ENCODE measurements at regions not wholly inside any gene's neighbourhood (a gene's known extent, or its start where the extent isn't known, plus 50 kb on each side); places are given as distances from the start of the nearest gene placed in this dataset.
A peak's percentile ranks its signal among the peaks of the same experiment; 100 is the strongest.

GRCh38 chr13:63107179-63107943 is 1691.7 kb upstream of the PCDH20 start:
- H3K4me2 ChIP-seq (ENCODE audit: low read depth, low read length): 0 out of 2 replicates have a peak overlapping the region, but pooled peaks have one; percentile 12
- H4K91ac ChIP-seq (ENCODE audit: insufficient read depth, low read depth, low read length): no peak overlapping the region
- no peak overlapping the region for H4K5ac ChIP-seq (ENCODE audit: low read depth, low read length)
- ChIA-PET POLR2A (ENCODE audit: unreplicated experiment) (no interaction called here), CTCF (interaction anchor here (0.6 kb wide), 1 partner anchor 217 kb away, joined by 4 read pairs; no protein-coding TSS in a partner anchor)
- H3K9me3 ChIP-seq (ENCODE audit: control insufficient read depth, insufficient read depth, low read length): no peaks in the 10 kb centered on the region
- intact Hi-C loops (cut with micrococcal nuclease): no loop called here
- no peaks in the 10 kb centered on the region for H3K36me3 ChIP-seq (ENCODE audit: control insufficient read depth, insufficient read depth, low read length)
- peak; percentile 72 for ATAC-seq (ENCODE audit: low read depth)
- dilution Hi-C loops (cut with HindIII; ENCODE audit: low sequenced_read_pairs, unreplicated experiment): no loop called here
- WGBS, 2 experiments (ENCODE audit: extremely low coverage in 2 of 2, insufficient read length in 1 of 2): no CpG with 5 or more reads among the region's 5 CpGs
- no peak overlapping the region for H2BK20ac ChIP-seq (ENCODE audit: low read depth, low read length)
- H3K27me3 ChIP-seq (ENCODE audit: control insufficient read depth, insufficient read depth, low read length): no peaks in the 10 kb centered on the region
- no peaks in the 10 kb centered on the region for H3K4me1 ChIP-seq (ENCODE audit: control insufficient read depth, insufficient read depth, low read length)
- TF ChIP-seq CHD1 (IDR thresholded peaks at IDR 0.05; ENCODE audit: low read depth, low read length) (no peak), FOS (IDR thresholded peaks at IDR 0.05; ENCODE audit: low read depth, low read length) (no peak; the same call in 1 of the 2 replicates), BHLHE40 (IDR thresholded peaks at IDR 0.05; ENCODE audit: low read depth, low read length) (no peak), CEBPB (IDR thresholded peaks at IDR 0.05; ENCODE audit: low read depth, low read length) (no peak), SMC3 (IDR thresholded peaks at IDR 0.05; ENCODE audit: low read depth, low read length) (no peak), ELK1 (IDR thresholded peaks at IDR 0.05; ENCODE audit: borderline replicate concordance, low read depth, low read length) (no peak), RFX5 (IDR thresholded peaks at IDR 0.05; ENCODE audit: low read depth, low read length) (no peak), RCOR1 (IDR thresholded peaks at IDR 0.05; ENCODE audit: insufficient replicate concordance, low read length) (no peak), MAZ (IDR thresholded peaks at IDR 0.05; ENCODE audit: borderline replicate concordance, low read depth, low read length) (no peak), CTCF (conservative IDR thresholded peaks at IDR 0.05; ENCODE audit: low read depth, low read length) (no peak), RAD21 (IDR thresholded peaks at IDR 0.05; ENCODE audit: low read length) (no peak), MAFK (IDR thresholded peaks at IDR 0.05; ENCODE audit: low read depth, low read length) (no peak)
- H3K27ac ChIP-seq (ENCODE audit: insufficient read depth, low read length): no peak overlapping the region
- no peak overlapping the region for H3K4me3 ChIP-seq (ENCODE audit: insufficient read depth, low read depth, low read length)
- no peak overlapping the region for H2BK15ac ChIP-seq (ENCODE audit: low read depth, low read length)
- H2BK120ac ChIP-seq (ENCODE audit: low read depth, low read length): 0 out of 2 replicates have a peak overlapping the region, but pooled peaks have one; percentile 16
- H3K18ac ChIP-seq (ENCODE audit: low read depth, low read length): no peak overlapping the region
- H4K20me1 ChIP-seq (ENCODE audit: insufficient read depth, low read length): no peaks in the 10 kb centered on the region
- no peak overlapping the region for H3K23ac ChIP-seq (ENCODE audit: low read depth, low read length)
- in situ Hi-C loops (cut with MboI; ENCODE audit: low sequenced_read_pairs): no loop called here
- H4K8ac ChIP-seq (ENCODE audit: low read depth in 2 of 2, low read length in 2 of 2): no peak overlapping the region
- peak; percentile 71 for DNase-seq
- no peak overlapping the region for H2AK5ac ChIP-seq (ENCODE audit: low read depth, low read length)
- no peak overlapping the region for H2AFZ ChIP-seq (replicated peaks; ENCODE audit: low read length, poor library complexity)
- no peak overlapping the region for H3K56ac ChIP-seq (ENCODE audit: extremely low read depth, insufficient read depth, low read length)
- H3K9me1 ChIP-seq (ENCODE audit: insufficient read depth, low read length): no peaks in the 10 kb centered on the region
- BruUV-seq (replicated peaks): no TSS peak
- H2BK5ac ChIP-seq (ENCODE audit: low read depth, low read length, poor library complexity, severe bottlenecking): no peak overlapping the region
- H3K4ac ChIP-seq (ENCODE audit: low read depth, low read length): no peak overlapping the region
- no peaks in the 10 kb centered on the region for H3K79me1 ChIP-seq (ENCODE audit: low read depth in 1 of 2, low read length in 2 of 2)
- no peak overlapping the region for H3K14ac ChIP-seq (replicated peaks; ENCODE audit: low read depth, low read length)
- H3K9ac ChIP-seq (ENCODE audit: low read depth, low read length): no peak overlapping the region
- no peak overlapping the region for H2AK9ac ChIP-seq (replicated peaks; ENCODE audit: low read depth, low read length, poor library complexity)
